NCI-H2227 treated with DMSO at 0.1 percent for 48 hours (cell line): ENCODE measurements at regions not wholly inside any gene's neighbourhood (a gene's known extent, or its start where the extent isn't known, plus 50 kb on each side); places are given as distances from the start of the nearest gene placed in this dataset.
"Not testable (repeated sequence)": the region's sequence is repeated elsewhere in the genome, so short reads cannot be mapped to it uniquely, and the experiment has no call there.

Experiments
- DNase-seq: peaks from one replicate; lab custom pipeline; 2025; lab: John Stamatoyannopoulos, UW

- no peak for DNase-seq
Measured at GRCh38 chr10:38209332-38209731, 115.2 kb downstream of the ZNF37A start.

GRCh38 chr10:38209748-38210147, 115.6 kb downstream of the ZNF37A start:
- not testable (repeated sequence) for DNase-seq

- DNase-seq: no peak
Measured at GRCh38 chr10:38212460-38212859, 118.3 kb downstream of the ZNF37A start.

- no peak for DNase-seq
Measured at GRCh38 chr10:38226385-38226784, 132.2 kb downstream of the ZNF37A start.

GRCh38 chr10:38228394-38228793, 134.3 kb downstream of the ZNF37A start:
- no peak for DNase-seq

- not testable (repeated sequence) for DNase-seq
Measured at GRCh38 chr10:38238479-38238878, 144.3 kb downstream of the ZNF37A start.

- not testable (repeated sequence) for DNase-seq
Measured at GRCh38 chr10:38242061-38242649, 148.0 kb downstream of the ZNF37A start.

- DNase-seq: not testable (repeated sequence)
Measured at GRCh38 chr10:38248113-38248512, 154.0 kb downstream of the ZNF37A start.

- not testable (repeated sequence) for DNase-seq
Measured at GRCh38 chr10:38252551-38252950, 158.4 kb downstream of the ZNF37A start.

GRCh38 chr10:38267555-38267954, 173.4 kb downstream of the ZNF37A start:
- not testable (repeated sequence) for DNase-seq

- DNase-seq: not testable (repeated sequence)
Measured at GRCh38 chr10:38271031-38271430, 176.9 kb downstream of the ZNF37A start.

- not testable (repeated sequence) for DNase-seq
Measured at GRCh38 chr10:38274879-38275278, 180.7 kb downstream of the ZNF37A start.

- not testable (repeated sequence) for DNase-seq
Measured at GRCh38 chr10:38292560-38292959, 198.4 kb downstream of the ZNF37A start.

GRCh38 chr10:38310111-38310510, 216.0 kb downstream of the ZNF37A start:
- not testable (repeated sequence) for DNase-seq

GRCh38 chr10:38315090-38315805, 221.1 kb downstream of the ZNF37A start:
- not testable (repeated sequence) for DNase-seq

GRCh38 chr10:38321393-38321792, 227.3 kb downstream of the ZNF37A start:
- not testable (repeated sequence) for DNase-seq

GRCh38 chr10:38330306-38330705, 236.2 kb downstream of the ZNF37A start:
- DNase-seq: not testable (repeated sequence)

- DNase-seq: not testable (repeated sequence)
Measured at GRCh38 chr10:38331106-38331505, 237.0 kb downstream of the ZNF37A start.

- DNase-seq: not testable (repeated sequence)
Measured at GRCh38 chr10:38333699-38334098, 239.6 kb downstream of the ZNF37A start.

- DNase-seq: not testable (repeated sequence)
Measured at GRCh38 chr10:38350645-38351044, 256.5 kb downstream of the ZNF37A start.

- not testable (repeated sequence) for DNase-seq
Measured at GRCh38 chr10:38354410-38354809, 260.3 kb downstream of the ZNF37A start.

- peak; percentile 27 for DNase-seq
Measured at GRCh38 chr10:38355911-38356526, 261.9 kb downstream of the ZNF37A start.

- DNase-seq: peak; percentile 0
Measured at GRCh38 chr10:38356527-38356926, 262.4 kb downstream of the ZNF37A start.
